GM12892 (cell line): ENCODE measurements at regions not wholly inside any gene's neighbourhood (a gene's known extent, or its start where the extent isn't known, plus 50 kb on each side); places are given as distances from the start of the nearest gene placed in this dataset.
"Not testable (repeated sequence)": the region's sequence is repeated elsewhere in the genome, so short reads cannot be mapped to it uniquely, and the experiment has no call there.

ENCODE experiments used
- DNase-seq: peaks from one replicate; pipeline ENCODE4 v3.0.0; 2011; ENCODE audit not compliant: insufficient read length
- FAIRE-seq: peaks from 2 replicates; lab custom pipeline; 2011; peaks lifted over from hg19 to GRCh38; lab: Jason Lieb, UNC
- POLR2A ChIP-seq: IDR thresholded peaks from 2 replicates; pipeline ENCODE4 v1.6.1; 2011; ENCODE audit warnings: low read depth, low read length, control low read depth
- POLR2AphosphoS5 ChIP-seq: IDR thresholded peaks from 2 replicates; pipeline ENCODE4 v1.6.1; 2011; ENCODE audit warnings: low read depth, low read length, control low read depth
- TAF1 ChIP-seq: IDR thresholded peaks from 2 replicates; pipeline ENCODE4 v1.6.1; 2011; ENCODE audit warnings: low read depth, mild to moderate bottlenecking, control low read depth, low read length, borderline replicate concordance

DNA sequence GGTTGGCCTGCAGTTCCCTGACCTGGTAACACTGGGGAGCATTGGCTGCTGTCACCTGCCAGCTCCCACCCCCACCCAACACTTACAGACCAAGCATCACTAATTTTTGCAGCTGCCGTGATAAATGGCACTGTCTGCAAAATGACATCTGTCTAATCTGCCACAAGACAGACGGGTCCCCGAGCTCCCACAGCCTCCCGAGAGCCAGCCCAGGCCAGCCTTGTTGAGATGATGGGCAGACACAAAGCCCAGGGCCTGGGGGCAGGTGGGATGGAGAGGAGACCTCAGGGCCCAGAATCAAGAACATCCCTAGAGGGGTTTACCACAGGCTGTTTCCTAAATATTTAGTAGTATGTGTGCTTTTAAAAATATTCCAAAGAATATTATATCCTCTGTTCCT is 203.4 kb downstream of the TBC1D2B start:
- TF ChIP-seq TAF1 (no peak), POLR2A (no peak), POLR2AphosphoS5 (no peak)
- no peak for DNase-seq
- FAIRE-seq: no peak

DNA sequence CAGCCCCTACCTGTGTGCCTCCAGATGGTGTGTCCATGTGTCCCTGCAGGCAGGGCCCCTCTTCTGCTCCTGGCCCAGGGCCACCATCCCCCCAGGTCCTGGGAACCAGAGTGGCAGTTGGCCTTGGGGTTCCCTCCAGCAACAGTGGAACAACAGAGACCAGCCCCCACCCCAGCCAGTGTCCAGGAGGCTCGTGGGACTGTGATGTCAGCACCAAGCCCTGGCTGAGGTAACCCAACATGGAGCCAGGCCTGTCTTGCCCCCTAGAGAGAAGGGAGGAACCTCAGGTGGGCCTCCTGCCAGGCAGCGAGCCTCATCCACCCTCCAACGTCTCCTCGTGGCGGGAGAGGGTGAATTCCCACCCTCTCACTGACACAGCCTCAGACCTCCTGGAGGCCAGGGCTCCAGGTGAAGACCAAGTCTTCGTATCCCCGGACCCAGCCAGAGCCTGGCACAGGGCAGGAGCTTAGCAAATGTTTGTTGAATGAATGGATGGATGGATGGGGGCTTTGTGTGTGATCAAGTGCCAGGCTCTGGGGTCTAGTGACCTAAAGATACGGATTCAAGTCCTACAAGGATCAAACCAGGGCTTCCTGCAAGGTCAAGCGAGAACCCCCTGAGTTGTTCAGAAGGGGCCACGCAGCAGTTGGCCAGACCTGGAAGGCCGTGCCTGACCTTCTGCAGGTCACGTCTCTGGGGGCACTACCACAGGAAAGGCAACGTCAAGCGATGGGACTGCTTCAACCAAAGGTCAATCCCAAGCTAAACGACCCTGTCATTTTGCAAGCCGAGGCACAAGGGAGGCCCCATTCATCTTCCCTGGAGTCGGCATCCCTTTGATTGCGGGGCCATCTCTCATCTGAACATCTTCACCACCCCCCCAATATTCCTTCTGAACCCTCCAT is 204.7 kb downstream of the TBC1D2B start:
- not testable (repeated sequence) for DNase-seq, FAIRE-seq

DNA sequence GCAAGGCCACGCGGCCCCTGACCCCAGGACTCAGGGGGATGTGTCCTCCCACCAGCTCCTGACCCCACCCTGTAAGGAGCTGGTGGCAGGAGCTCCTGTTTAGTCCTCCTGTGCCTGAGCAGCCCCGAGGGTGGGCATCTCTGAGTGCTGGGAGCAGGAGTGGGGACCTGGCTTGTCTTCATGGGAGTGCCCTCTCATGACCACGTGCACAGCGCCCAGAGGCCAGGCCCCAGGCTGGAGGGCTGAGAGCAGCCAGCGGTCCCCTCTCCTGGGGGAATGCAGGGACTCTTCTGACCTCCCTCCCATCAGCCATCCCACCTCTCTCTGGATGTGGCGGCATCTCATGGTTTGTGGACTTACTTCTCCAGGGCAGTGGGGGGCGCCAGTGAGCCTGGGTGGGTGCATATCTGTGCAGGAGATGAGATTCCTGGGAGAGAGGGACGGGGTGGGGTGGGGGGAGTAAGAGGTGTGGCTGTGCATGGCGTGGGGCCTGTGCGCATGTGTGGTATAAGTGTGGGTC is 205.6 kb downstream of the TBC1D2B start:
- TF ChIP-seq POLR2AphosphoS5 (no peak), POLR2A (no peak), TAF1 (no peak)
- FAIRE-seq (no peak), DNase-seq (no peak)

DNA sequence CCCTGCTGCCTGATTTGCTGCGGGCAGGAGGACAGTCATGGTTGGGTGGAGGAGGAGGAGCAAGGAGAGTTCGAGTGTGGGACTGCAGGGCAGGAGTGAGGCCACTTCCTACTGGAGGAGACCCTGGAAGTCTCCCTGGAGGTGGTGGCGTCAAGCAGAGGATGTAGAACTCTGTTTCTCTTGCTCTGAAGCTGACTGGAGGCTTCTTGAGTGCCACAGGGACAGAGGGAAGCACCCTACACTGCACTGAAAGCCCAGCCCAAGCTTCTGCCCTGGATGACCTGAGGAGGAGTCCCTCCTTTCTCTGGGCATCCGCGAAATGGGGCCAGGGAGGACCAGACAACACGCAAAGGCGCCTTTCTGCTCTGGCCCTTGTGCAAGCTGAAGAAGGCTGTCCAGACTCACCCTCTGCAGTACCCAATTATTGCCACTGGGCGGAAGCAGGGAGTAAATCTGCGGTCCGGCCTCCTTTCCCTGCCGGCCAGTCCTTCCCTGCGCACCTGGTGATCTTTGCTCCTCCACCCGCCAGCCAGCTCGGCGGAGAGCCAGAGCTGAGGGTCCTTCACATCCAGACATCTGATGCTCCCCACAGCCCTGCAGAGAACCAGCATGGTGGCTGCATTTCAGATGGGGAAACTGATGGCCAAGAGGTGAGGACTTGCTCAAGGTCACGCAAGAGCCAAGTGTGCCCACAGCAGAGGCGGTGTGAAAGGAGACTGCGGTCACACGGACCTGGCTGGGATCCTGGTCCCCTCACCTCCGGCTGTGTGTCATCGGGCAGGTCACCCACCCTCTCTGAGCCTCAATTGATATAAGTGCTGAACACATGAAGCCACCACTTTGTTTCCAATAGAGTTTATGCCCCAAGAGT is 207.1 kb downstream of the TBC1D2B start:
- DNase-seq: peak; percentile 70
- FAIRE-seq: peak; percentile 91
- TF ChIP-seq POLR2AphosphoS5 (no peak), POLR2A (no peak), TAF1 (no peak)

DNA sequence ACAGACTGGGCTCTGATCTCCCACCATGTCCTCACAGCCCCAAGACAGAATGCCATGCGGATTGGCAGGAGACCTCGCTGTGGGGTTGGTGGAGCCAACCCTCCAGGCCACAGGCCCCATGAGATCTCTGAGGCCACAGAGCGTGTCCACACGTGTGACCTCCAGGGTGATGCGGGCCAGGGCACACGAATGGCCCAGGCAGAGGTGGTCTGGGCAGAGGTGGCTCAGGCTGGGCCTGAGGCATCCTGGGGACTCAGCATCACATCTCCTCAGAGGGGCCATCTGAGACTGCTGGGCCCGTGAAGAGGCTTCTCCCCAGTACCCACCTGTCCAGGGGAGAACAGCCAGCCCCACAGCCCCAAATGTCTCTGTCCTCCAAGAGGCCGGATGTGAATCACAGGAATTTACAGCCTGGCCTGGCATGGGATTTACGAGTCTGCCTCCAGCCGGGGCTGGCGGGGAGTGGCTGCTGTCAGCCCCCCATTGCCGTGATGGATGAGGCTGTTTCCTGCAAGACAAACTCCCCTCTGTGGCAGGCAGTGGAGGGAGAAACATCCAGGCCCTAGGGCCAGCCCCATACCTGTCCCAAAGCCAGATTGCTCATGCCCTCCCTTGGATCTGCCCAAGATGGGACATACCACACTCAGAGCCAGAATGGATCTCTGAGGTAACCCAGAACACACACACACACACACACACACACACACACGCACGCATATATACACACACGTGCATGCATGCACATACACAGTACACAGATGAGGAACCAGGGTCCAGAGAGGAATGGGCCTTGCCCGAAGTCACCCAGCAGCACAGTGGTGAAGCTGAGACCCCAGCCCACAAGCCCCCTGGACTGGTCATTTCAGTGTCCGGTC is 208.3 kb downstream of the TBC1D2B start:
- no peak for TF ChIP-seq POLR2AphosphoS5
- TF ChIP-seq POLR2A: no peak
- no peak for TF ChIP-seq TAF1
- DNase-seq (no peak), FAIRE-seq (no peak)

DNA sequence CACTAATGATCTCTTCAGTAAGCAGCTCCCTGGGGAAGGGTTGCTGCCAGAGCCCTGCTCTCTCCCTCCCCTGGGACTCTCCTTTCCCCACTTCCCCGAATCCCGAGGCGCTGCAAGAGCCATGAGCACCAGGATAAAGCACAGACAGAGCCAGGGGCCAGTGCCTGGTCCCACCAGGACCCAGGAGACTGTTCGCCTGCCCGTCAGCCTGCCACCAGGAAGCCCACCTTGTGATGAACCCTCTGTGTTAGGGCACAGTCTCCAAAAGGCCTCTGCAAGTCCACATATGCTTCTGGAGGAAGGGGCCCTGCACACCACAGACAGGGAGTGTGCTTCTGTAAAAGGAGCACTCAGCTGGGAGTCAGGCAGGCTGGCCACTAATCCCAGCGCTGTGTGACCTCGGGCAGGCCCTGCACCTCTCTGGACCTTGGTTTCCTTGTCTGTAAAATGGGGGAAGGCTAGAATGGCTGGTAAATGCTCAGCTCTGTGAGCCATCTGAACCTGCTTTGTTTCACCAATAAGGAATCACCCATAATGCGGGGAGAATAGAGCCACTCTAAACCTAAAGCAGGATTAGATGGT is 209.4 kb downstream of the TBC1D2B start:
- not testable (repeated sequence) for DNase-seq, FAIRE-seq

DNA sequence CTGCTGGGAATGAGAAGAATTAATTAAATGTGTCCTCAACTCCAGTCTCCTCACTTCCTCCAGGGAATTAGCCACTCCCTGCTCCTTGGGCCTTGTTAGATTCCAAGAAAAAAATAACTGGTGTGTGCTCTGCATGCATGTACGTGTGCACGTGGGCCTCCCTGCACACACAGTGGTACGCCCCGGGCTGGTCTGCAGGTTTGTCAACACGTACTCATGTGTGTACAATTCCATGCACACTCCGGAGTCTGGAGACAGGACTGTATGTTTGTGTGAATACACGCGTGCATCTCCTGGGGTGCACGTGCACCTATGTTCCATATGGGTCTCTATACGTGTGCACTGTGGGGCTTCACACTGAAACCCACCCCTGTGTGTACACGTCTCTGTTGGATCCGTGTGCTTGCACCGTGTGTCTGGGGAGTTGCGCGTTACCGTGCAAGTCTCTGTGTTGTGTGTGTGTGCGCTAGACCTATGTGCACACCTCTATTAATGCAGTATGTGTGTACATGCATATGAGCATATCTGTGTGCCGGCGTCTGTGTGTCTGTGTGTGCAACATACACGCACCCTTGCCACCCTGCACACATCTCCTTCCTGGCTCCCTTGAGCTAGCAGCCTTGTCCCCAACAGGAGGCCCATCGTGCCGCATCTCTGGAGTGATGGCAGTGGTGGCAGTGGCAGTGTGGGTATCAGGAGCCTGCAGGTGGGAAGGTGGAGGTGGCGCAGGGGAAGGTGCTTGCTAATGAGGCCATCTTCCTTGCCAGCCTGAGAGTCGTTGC is 210.1 kb downstream of the TBC1D2B start:
- no peak for DNase-seq
- no peak for TF ChIP-seq POLR2A
- no peak for TF ChIP-seq TAF1
- TF ChIP-seq POLR2AphosphoS5: no peak
- FAIRE-seq: peak; percentile 5

DNA sequence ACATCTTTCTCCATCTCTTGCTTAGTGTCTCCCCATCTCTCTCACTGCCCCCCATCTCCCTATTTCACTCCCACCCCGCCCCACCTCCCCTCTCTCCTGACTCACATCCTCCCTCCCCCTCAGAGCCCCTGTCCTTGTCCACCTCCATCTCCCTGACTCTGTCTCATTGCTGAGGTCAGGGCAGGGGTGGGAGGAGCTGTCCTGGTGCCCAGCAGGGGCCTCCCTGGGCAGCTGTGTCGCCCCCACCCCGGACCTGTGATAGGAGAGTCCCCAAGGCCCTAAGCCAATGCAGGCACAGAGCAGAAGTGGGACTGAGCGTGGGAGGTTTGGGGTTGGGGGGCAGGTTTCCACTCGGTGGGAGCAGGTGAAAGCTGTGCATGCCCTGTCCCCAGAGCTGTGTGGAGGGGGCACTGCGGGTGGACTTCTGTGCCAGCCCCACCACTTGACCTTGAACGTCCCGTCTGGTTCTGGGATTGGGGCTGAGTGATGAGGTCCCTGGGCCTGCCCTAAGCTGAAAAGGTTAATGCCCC is 210.8 kb downstream of the TBC1D2B start:
- DNase-seq (no peak), FAIRE-seq (no peak)
- TF ChIP-seq POLR2AphosphoS5: no peak
- no peak for TF ChIP-seq TAF1

DNA sequence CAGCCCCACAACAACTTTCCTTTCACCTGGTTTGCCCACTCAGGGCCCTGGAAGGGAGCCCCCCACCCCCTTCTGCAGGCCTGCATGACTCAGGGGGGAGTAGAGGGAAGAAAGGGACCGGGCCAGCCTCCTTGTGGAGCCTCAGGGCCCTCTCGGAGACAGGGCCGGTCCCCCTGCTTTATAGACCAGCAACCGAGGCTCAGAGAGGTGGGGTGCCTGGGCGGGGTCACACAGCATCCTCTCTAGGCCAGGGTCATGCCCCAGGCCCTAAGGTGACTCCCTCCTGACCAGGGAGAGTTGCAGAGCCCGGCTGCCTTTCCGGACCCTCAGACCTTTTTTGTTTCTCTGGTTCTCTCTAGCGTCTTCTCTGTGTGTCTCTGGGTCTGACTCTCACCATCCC is 211.3 kb downstream of the TBC1D2B start:
- FAIRE-seq (no peak), DNase-seq (no peak)
- TF ChIP-seq TAF1: no peak

DNA sequence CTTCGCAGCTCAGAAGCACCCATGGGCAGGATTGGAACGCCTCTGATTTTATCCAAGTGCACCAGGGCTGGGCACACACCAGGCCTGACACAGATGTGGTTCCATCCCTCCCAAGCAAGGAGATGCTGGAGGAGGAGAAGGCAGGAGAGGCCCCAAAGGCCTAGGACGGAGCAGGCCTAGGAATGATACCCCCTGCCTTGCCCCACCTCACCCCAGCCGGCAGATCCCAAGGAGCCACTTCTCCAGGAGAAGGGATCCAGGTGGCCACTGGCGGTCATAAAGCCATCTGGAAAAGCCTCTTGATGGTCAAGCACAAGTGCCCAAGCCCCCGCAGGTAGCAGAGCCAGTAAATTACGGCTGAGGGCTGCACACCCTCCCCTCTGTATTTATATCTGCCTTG is 211.8 kb downstream of the TBC1D2B start:
- TF ChIP-seq TAF1: no peak
- TF ChIP-seq POLR2A: no peak
- no peak for TF ChIP-seq POLR2AphosphoS5
- FAIRE-seq: no peak
- DNase-seq: no peak
